Activated CD8-positive, alpha-beta T cell treated with anti-CD3 and anti-CD28 coated beads for 36 hours (primary cell): ENCODE measurements at regions not wholly inside any gene's neighbourhood (a gene's known extent, or its start where the extent isn't known, plus 50 kb on each side); places are given as distances from the start of the nearest gene placed in this dataset.

ENCODE experiments used
- ATAC-seq: fragments of 200-7000 bp; cut with Tn5 transposase; one replicate; pipeline ENCODE4 v1.10.0; 2021; ENCODE audit warnings: mild to moderate bottlenecking, moderate library complexity
- CTCF ChIA-PET: fragments of 350-600 bp; sonication (Branson Sonifier 250); formaldehyde crosslinking; loops from one replicate; lab custom pipeline; 2021; ENCODE audit warnings: antibody characterized with exemption; lab: Charles Lee
- POLR2A ChIA-PET: fragments of 350-600 bp; sonication (Branson Sonifier 250); formaldehyde crosslinking; loops from one replicate; lab custom pipeline; 2021; ENCODE audit warnings: antibody characterized with exemption; lab: Charles Lee
- DNase-seq: peaks from one replicate; pipeline ENCODE4 v3.0.0-alpha.2; 2020
- H3K27ac Mint-ChIP-seq: one replicate; pipeline ENCODE4 v1.8.0; 2021; ENCODE audit warnings: mild to moderate bottlenecking, mixed read lengths
- H3K27me3 Mint-ChIP-seq: one replicate; pipeline ENCODE4 v1.8.0; 2021; ENCODE audit warnings: mixed read lengths
- H3K36me3 Mint-ChIP-seq: one replicate; pipeline ENCODE4 v1.8.0; 2021; ENCODE audit warnings: low read depth, mixed read lengths
- H3K4me1 Mint-ChIP-seq: one replicate; pipeline ENCODE4 v1.8.0; 2021; ENCODE audit warnings: low read depth, mixed read lengths
- H3K4me3 Mint-ChIP-seq: one replicate; pipeline ENCODE4 v1.8.0; 2021; ENCODE audit warnings: mild to moderate bottlenecking, moderate library complexity, mixed read lengths
- H3K9me3 Mint-ChIP-seq: one replicate; pipeline ENCODE4 v1.8.0; 2021; ENCODE audit warnings: mixed read lengths
- CTCF ChIP-seq: fragments of 200-600 bp; IDR thresholded peaks from one replicate; pipeline ENCODE4 v1.8.0; 2022; ENCODE audit warnings: antibody characterized with exemption, mild to moderate bottlenecking
- intact Hi-C: fragments of 100-400 bp; cut with micrococcal nuclease; formaldehyde crosslinking; loops from one replicate; pipeline ENCODE4 v1.10.0; 2022

GRCh38 chr15:66941108-66941711, 124.2 kb upstream of the SMAD3 start:
- intact Hi-C loops, result loop anchor here (5.0 to 10.0 kb wide), 3 partner anchors 361 to 894 kb away; no protein-coding TSS in a partner anchor
- Mint-ChIP-seq H3K27ac (no peak overlapping the region), H3K4me1 (peaks cover 12% of the 10 kb centered on the region), H3K36me3 (no peaks in the 10 kb centered on the region), H3K27me3 (no peaks in the 10 kb centered on the region), H3K4me3 (no peak overlapping the region), H3K9me3 (no peaks in the 10 kb centered on the region)
- TF ChIP-seq CTCF, result no peak
- ATAC-seq (no peak), DNase-seq (no peak)
- ChIA-PET CTCF (interaction anchor here (1.1 to 2.5 kb wide), 2 partner anchors 21 to 363 kb away, joined by 3 to 16 read pairs; no protein-coding TSS in a partner anchor), POLR2A (no interaction called here)

GRCh38 chr15:66941791-66942190, 123.6 kb upstream of the SMAD3 start:
- DNase-seq (no peak), ATAC-seq (no peak)
- no peak for TF ChIP-seq CTCF
- H3K9me3 Mint-ChIP-seq, result no peaks in the 10 kb centered on the region
- H3K4me3 Mint-ChIP-seq, result no peak overlapping the region
- H3K27ac Mint-ChIP-seq, result no peak overlapping the region
- no peaks in the 10 kb centered on the region for H3K36me3 Mint-ChIP-seq
- peaks cover 12% of the 10 kb centered on the region for H3K4me1 Mint-ChIP-seq
- CTCF ChIA-PET, result interaction anchor here (1.1 to 2.5 kb wide), 3 partner anchors 22 to 362 kb away, joined by 3 to 16 read pairs (median 3); no protein-coding TSS in a partner anchor
- POLR2A ChIA-PET, result no interaction called here
- intact Hi-C loops, result loop anchor here (5.0 to 10.0 kb wide), 3 partner anchors 361 to 893 kb away; no protein-coding TSS in a partner anchor
- no peaks in the 10 kb centered on the region for H3K27me3 Mint-ChIP-seq

GRCh38 chr15:66942649-66943390, 122.6 kb upstream of the SMAD3 start:
- no peaks in the 10 kb centered on the region for H3K36me3 Mint-ChIP-seq
- peaks cover 12% of the 10 kb centered on the region for H3K4me1 Mint-ChIP-seq
- no peak overlapping the region for H3K4me3 Mint-ChIP-seq
- ChIA-PET CTCF (interaction anchor here (1.4 to 2.5 kb wide), 3 partner anchors 41 to 491 kb away, joined by 3 to 16 read pairs (median 7); no protein-coding TSS in a partner anchor), POLR2A (no interaction called here)
- ATAC-seq, result no peak
- no peak for TF ChIP-seq CTCF
- H3K9me3 Mint-ChIP-seq, result no peaks in the 10 kb centered on the region
- DNase-seq, result no peak
- H3K27ac Mint-ChIP-seq, result no peak overlapping the region
- intact Hi-C loops, result loop anchor here (5.0 to 10.0 kb wide), 3 partner anchors 359 to 892 kb away; no protein-coding TSS in a partner anchor
- no peaks in the 10 kb centered on the region for H3K27me3 Mint-ChIP-seq

DNA sequence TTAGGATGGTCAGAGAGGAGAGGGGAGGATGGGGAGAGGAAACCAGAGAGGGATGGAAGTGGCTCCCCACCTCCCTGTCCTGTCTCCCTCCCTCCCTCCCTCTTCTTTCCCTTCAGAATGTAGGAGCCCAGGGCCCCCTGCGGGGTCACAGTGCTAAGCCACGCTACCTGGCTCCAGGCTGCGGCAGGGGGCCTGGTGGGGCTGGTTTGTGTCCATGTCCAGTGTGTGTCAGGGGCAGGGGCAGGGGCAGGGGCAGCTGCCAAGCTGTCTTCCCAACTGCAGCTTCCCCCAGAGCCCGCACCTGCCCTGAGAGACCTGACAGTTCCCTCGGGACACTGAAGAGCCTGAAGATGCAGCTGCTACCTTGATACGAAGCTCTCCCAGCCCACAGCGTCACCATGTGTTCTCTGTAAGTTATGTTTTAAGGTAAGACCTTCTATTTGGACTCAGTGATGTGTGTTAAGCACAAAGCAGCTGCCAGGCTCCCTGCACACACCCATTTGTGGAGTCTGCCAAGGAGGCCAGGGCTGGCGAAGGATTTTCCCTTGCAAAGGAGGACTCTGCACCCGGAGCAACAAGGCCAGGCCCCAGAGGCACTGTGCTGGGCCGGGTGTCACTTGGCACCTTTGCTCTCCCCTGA, 121.8 kb upstream of the SMAD3 start:
- ATAC-seq (no peak), DNase-seq (no peak)
- ChIA-PET POLR2A (interaction anchor here (0.6 to 1.4 kb wide), 2 partner anchors 159 to 360 kb away, joined by 3 read pairs; no protein-coding TSS in a partner anchor), CTCF (interaction anchor here (0.8 to 1.9 kb wide), 3 partner anchors 297 to 490 kb away, joined by 3 to 9 read pairs (median 7); no protein-coding TSS in a partner anchor)
- H3K9me3 Mint-ChIP-seq, result no peaks in the 10 kb centered on the region
- no peak overlapping the region for H3K4me3 Mint-ChIP-seq
- H3K27ac Mint-ChIP-seq, result no peak overlapping the region
- intact Hi-C loops, result loop anchor here (5.0 to 10.0 kb wide), 3 partner anchors 359 to 891 kb away; no protein-coding TSS in a partner anchor
- H3K27me3 Mint-ChIP-seq, result no peaks in the 10 kb centered on the region
- TF ChIP-seq CTCF, result no peak
- peaks cover 14% of the 10 kb centered on the region for H3K4me1 Mint-ChIP-seq
- H3K36me3 Mint-ChIP-seq, result no peaks in the 10 kb centered on the region
